HG03460 (cell line): ENCODE measurements at regions not wholly inside any gene's neighbourhood (a gene's known extent, or its start where the extent isn't known, plus 50 kb on each side); places are given as distances from the start of the nearest gene placed in this dataset.
"Not testable (repeated sequence)": the region's sequence is repeated elsewhere in the genome, so short reads cannot be mapped to it uniquely, and the experiment has no call there.

ENCODE experiments used
- ATAC-seq: cut with Tn5 transposase; IDR thresholded peaks from one replicate; pipeline ENCODE4 v1.9.1; 2021; ENCODE audit not compliant: unreplicated experiment

DNA sequence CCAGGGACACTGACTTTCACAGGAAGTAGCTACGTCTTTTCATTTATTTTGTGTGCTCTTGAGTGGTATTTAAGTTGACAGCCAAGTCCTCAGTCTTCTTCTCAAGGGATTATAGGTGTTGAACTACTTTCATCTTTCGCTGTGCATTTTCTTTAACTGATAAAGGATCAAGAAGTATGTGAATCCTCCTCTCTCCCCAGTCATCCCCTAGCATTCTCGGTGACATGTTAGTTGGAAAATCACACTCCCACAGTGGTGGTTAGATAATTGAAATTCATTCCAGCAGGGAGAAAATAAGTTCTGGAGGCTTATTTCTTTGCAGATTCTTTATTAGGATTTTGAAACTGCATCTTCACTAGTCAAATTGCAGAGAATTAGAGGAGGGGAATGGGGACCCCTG lies 569.4 kb downstream of the MEI4 start:
- ATAC-seq: no peak

DNA sequence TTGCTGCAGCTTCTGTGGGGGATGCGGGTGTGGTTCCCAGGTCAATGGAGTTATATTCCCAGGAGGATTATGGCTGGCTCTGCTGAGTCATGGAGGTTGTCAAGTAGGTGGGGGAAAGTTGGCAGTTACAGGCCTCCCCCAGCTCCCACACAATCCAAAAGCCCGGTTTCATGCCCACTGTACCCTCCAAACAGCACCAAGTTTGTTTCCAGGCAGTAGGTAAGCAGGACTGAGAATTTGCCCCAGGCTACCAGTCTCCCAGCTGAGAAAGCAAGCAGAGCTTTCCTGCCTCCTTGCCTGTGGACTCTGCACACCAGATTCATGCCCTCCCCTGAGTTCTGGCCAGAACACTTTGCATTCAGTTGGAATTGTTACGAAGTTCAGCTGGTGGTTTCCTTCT lies 578.2 kb downstream of the MEI4 start:
- no peak for ATAC-seq

DNA sequence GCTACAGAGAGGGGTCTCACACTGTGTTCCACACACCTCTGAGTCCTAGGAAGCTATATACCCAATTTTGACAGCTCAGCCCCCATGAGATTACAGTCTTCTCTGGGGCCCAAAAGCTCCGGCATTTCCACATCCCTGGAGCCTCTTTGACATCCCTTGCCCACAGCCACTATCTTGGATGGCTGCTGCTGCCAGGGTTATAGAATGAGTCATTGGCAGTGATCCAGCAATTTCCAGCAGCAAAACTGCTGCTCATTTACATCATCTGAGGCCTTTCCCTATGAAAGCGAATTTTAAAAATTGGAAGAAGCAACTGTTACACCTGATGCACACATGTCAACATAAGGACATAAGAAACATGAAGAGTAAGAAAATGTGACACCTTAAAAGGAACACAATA lies 590.7 kb downstream of the MEI4 start:
- no peak for ATAC-seq

DNA sequence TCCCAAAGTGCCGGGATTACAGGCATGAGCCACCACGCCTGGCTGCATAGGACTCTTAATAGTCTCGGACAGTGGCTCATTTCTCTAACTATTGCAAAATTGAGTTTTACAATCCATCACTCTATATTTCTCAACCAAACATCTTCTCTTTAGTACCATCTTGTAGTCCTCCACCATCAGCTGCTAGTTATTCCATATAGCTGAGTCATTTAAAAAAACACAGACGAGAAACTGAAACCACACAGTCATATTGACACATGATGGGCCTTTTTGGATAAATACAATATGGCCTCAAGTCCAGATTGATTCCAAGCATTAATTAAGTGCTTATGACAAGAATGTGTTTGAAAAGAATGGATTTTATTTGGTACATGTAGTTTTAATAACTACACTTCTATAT lies 599.1 kb downstream of the MEI4 start:
- no peak for ATAC-seq

DNA sequence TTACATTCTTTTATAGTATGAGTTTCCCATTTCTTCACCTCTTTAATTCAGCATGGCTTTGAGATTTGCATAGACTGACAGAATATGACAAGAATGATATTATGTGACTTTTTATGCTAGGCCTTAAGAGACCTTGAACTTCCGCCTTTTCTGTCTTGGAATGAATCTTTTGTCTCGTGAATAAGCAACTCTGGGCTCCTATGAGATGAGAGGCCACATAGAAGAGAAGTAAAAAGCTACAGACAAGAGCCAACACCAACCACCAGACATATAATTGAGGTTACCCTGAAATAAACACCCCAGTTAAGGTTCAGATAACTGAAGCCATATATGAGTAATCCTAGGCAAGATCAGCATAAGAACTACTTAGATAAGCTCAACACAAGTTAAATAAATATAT lies 600.8 kb downstream of the MEI4 start:
- ATAC-seq: no peak

DNA sequence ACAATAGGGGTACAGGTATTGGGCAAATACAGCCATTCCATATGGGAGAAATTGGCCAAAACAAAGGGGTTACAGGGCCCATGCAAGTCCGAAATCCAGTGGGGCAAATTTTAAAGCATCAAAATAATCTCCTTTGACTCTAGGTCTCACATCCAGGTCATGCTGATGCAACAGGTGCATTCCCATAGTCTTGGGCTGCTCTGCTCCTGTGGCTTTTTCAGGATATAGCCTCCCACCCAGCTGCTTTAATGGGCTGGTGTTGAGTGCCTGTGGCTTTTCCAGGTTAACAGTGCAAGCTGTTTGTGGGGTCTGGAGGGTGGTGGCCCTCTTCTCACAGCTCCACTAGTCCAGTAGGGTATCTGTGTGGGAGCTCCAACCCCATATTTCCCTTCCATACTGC lies 607.1 kb downstream of the MEI4 start:
- no peak for ATAC-seq

DNA sequence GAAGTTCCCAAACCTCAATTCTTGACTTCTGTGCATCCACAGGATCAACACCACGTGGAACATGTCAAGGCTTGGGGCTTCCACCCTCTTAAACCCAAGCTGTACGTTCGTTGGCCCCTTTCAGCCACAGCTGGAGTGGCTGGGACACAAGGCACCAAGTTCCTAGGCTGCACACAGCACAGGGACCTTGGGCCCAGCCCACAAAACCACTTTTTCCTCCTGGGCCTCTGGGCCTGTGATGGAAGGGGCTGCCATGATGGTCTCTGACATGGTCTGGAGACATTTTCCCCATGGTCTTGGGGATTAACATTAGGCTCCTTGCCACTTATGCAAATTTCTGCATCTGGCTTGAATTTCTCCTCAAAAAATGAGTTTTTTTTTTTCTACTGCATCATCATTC lies 606.9 kb upstream of the IRAK1BP1 start:
- ATAC-seq: not testable (repeated sequence)

DNA sequence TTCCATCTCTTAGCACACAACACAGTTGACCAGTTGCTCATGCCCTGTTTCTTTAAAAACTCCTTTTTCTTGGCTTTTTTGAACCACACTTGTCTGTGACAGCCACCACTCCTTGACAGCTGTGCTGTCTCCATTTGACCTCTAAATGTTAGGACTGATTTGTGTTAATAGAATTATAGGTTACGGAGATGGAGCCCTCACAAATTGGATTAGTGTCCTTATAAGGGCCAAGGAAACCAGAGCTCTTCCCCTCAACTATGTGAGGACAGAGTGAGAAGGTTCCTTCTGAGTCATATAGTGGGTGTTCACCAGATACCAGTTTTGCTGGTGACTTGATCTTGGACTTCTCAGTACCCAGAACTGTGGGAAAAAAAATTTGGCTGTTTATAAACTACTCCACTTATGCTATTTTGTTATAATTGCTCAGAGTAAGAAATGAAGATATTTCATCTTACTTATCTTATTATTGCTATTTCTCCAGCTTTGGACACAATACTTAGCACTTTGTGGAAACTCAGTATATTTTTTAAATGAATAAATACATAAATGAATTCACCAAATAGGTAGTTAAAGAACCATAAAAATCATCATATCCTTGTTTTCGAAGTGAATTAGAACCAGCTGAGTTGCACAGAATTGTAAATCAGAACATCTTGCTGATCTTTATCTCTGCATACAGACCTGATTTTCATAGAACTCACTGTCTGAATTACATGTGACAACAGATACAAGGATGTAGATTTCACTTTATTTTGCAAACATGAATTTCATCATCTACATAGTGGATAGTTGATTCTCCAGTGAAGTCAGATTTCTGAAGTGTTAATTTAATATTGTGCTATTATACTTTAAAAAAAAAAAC lies 598.5 kb upstream of the IRAK1BP1 start:
- ATAC-seq: no peak

DNA sequence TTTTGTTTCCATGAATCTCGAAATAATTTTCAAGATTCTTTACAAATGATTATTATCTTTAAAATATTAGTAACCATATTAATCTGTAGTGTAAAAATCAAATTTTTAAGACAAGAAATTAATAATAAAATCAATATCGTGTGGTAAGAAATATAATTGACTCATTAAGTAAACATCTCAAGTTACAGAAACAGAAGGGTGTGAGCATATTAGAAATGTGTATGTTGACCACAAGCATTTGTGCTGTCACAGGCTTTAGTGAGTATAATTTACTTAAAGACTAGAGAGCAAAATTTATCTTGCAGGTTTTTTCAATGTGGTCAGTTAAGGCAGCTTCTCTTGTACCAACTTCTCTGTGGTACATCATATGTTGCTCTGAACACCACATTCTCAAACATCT lies 566.5 kb upstream of the IRAK1BP1 start:
- ATAC-seq: no peak

DNA sequence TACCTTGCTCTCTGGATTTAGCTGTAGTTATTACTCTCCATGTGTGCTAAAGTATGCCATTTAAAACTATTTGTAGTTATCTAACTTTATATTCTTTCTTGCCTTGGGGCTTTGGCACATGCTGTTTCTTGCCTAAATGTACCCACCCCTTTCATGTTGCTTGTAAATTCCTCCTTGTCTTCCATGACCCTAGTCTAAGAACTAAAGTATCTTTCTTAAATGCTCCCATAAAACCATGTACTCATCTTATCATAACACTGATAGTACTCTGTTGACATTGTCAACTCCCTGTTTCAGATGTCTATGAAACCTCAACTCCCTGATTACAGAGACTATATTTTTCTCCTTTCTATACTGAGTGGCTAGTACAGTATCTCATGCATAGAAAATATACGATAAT lies 564.9 kb upstream of the IRAK1BP1 start:
- no peak for ATAC-seq

DNA sequence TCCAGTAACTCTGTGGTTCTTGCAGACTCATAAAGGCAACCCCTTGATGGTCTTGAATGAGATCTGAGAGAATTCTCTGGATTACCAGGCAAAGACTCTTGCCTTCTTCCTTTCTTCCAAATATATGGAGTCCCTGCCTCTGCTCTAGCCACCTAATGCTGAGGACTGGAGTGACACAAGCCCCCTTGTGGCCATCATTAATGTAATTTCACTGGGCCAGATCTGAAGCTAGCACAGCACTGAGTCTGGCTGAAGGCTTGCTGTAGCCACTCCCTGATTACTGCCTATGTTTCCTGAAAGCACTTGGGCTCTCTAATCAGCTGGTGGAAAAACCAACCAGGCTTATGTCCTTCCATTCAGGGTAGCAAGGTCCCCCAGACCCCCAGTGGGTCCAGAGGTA lies 559.3 kb upstream of the IRAK1BP1 start:
- ATAC-seq: no peak

DNA sequence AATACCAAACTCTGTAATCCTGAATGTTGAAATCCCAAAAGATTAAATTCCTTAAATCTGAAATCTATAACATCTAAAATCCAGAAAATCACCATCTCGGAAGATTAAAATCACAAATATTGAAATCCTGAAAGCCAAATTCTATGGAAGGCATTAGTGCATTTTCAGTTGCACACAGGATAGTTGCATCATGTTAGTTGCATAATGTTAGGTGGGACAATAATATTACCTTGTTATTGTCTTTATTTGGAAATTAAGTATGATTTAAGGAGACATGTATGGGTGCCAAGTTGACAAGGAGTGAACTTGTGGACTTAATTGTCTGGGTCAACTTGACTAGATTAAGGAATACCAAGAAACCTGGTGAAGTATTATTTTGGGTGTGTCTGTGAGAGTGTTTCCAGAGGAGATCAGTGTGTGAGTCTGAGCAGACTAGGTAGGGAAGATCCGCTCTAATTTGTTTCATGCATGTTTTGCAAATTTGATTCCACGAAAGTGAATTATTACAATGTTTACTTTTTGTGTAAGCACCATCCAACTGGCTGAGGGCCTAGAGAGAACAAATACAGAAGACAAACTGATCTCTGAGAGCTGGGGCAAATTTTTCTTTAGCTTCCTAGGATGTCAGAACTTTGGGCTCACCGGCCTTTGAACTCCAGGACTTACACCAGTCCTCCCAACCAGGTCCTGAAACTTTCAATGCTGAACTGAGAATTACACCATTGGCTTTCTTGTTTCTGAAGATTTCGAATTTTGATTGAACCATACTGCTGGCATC lies 545.1 kb upstream of the IRAK1BP1 start:
- no peak for ATAC-seq

DNA sequence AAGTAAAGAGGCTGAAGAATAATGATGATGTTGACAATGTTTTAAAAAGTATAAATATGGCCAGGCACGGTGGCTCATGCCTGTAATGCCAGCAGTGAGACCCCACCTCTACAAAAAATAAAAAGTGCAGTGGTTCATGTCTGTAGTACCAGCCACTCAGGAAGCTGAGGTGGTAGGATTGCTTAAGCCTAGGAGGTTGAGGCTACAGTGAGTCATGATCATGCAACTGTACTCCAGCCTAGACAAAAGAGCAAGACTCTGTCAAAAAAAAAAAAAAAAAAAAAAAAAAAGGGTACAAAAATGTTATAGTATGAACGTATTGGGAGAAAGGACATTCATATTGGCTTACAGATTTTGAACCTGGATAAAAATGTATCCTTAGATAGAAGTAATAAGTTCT lies 543.1 kb upstream of the IRAK1BP1 start:
- no peak for ATAC-seq

DNA sequence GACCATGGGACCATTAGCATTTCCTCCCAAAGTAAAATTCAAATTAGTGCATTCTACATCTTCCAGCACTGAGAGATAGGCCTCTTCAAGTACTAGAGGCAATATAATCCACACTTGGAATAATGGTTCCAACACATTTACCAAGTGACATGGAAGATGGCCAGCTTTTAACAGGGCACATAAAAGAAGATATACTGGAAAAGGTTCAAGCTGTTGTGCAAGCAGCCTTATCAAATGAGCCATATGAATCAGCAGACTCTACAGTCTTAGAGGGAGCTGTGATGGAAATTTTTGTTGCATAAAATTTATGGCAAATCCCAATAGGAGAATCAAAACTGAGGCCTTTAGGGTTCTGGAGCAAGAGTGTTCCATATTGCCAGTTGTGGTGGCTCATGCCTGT lies 526.6 kb upstream of the IRAK1BP1 start:
- ATAC-seq: no peak

DNA sequence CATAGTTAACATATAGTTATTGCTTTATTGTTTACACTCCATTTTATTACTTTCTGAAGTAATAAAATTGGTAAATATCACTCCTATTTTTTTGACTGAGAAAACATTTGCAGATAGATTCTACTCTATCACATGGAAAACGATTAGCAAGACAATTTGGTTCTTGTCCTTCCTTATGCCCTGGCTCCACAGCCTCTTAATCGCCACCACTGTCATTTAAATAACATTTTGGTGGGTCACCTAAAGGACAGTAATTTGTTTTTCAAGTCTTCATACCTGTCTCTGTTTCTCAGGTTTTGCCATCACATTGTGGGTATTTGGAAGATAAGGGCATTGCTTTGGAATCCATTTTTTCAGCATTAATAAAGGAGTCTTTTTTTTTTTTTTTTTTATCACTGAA lies 521.5 kb upstream of the IRAK1BP1 start:
- no peak for ATAC-seq

DNA sequence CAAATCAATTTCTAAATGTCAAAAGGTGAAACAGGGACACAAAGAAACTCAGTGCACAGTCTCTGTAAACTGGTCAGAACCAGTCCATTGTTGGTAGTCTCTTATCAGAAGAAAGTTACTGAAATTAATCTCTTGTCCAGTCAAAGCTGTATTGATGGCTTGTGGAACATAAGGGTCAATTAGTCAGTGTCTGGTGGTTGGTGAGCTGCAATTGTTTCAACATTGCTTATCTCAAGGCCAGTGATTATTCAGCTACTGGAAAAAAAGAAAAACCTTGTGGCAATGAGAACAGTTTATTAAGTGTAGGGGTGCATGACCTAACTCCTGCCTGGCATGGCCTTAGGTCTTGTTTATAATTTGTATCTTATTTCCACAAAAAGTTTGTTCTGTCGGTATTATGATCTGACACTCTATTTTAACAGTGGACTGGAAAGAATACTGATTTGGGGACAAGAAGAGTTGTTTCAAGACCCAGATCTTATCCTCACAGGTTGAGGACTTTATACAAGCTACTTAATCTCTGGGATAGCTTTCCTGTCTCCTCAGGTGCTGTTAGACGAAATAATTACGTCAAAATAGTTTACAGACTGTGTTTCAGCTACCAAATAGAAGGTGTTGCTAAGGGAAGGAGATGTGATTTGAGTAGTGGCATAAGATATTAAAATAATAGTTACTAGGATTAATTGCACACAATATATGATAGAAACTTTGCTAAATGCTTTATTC lies 520.0 kb upstream of the IRAK1BP1 start:
- no peak for ATAC-seq

DNA sequence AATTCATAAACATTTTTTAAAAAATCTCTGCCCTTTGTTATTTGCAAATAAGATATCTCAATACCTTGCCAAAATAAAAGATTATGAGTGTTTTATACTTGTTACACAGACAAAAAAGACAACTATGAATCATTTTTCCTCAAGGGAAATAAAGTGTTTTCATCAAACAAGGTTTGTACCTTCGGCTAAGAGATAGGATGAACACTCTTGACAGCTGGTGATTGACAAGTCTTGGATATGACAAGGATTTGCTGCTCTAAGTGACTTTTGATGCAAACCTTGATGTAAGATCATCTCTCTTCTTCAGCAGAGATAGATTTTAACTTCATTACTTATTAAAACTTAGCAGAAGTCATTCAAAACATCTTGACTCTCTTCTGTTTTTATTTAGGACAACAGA lies 514.3 kb upstream of the IRAK1BP1 start:
- no peak for ATAC-seq

DNA sequence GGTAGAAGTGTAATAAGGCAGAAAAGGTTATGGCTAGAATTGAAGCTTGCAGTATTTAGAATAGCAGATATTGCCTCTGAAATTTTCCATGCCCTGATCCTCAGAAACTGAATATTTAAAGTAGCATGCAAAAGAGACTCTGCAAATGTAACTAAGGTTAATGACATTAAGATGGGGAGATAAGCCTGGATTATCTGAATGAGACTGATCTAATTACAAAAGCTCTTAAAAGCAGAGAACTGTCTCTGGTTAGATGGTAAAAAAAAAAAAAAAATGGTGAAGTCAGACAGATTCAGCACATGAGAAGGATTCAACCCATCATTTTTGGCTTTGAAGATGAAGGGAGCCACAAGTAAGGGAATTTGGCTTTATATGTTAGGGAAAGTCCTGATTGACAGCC lies 503.7 kb upstream of the IRAK1BP1 start:
- ATAC-seq: no peak

DNA sequence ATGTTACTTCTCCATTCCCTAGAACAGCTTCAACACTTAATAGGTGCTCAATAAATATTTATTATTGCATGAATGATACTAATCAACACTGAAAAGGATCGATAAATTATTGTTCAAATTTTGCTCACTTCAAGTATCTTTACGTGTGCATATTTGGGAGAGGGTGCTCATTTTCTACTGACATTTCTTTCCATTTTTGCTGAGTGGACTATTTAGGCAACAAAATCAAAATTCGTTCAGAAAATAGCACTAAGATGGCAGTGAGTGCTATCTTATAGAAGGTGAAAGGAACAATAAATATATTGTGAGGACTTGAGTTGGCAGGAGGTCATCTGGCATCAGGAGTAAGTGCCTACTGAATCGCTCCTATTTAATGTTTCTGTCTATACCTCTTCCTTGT lies 501.9 kb upstream of the IRAK1BP1 start:
- ATAC-seq: no peak

DNA sequence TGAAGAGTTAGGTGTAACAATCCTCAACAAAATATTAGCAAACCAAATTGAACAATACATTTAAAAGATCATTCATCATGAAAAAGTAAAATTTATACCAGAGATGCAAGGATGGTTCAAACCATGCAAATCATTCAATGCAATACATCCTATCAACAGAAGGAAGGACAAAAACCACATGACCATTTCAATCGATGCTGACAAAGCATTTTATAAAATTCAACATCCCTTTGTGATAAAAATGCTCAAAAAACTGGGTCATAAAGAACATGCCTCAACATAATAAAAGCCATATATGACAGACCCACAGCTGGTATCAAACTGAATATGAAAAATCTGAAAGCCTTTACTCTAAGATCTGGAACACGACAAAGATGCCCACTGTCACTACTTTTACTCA lies 490.3 kb upstream of the IRAK1BP1 start:
- no peak for ATAC-seq

DNA sequence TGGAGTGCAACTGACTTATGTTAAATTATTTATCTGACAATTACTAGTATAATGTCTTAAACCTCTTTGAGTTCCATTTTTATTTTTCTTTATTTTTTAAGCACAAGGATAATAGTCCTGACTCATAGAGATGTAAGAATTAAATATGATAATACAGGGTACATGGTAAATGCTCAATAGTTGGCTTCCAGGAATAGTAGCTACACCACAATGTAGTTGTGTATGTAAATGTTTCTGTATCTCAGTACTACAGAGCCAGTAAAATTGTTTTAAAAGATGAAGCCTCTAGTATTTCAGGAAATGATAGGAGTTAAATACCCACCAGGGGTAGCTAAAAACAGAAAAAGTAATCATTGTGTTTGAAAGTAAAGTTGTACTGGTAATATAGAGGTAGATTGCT lies 487.4 kb upstream of the IRAK1BP1 start:
- ATAC-seq: no peak

DNA sequence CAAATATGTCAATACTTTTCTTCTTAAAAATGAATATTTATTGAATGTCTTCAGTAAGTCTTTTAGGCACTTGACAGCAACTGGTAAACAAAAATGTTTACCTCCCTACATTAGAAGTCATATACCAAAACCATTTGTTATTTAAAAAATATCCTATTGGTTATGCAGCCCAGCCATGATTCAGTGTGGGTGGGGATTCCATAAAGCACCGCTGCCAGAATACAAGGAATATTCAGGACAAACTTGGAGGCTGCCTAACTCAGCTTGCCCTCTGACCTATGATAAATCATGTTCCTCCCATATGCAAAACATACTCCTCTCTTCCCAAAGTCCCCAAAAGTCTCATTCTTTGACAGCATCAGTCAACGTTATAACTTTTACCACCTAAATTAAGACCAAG lies 486.8 kb upstream of the IRAK1BP1 start:
- no peak for ATAC-seq
